Lower lobe of right lung (tissue), 2 donors: ENCODE measurements at regions not wholly inside any gene's neighbourhood (a gene's known extent, or its start where the extent isn't known, plus 50 kb on each side); places are given as distances from the start of the nearest gene placed in this dataset.

Experiments
- ATAC-seq, 2 donors: fragments of 200-7000 bp; cut with Tn5 transposase; one replicate each; pipeline ENCODE4 v1.9.1; 2020 to 2022; ENCODE audit warnings: mild to moderate bottlenecking in 2 of 2, moderate library complexity in 2 of 2
- DNase-seq: peaks from one replicate; pipeline ENCODE4 v3.0.0-alpha.2; 2020
- H3K27ac ChIP-seq: fragments of 200-600 bp; one replicate; pipeline ENCODE4 v1.8.0; 2022
- H3K27me3 ChIP-seq: fragments of 200-600 bp; one replicate; pipeline ENCODE4 v1.8.0; 2022; ENCODE audit warnings: low read depth
- H3K36me3 ChIP-seq: fragments of 200-600 bp; one replicate; pipeline ENCODE4 v1.8.0; 2022; ENCODE audit warnings: mild to moderate bottlenecking
- H3K4me1 ChIP-seq: fragments of 200-600 bp; one replicate; pipeline ENCODE4 v1.8.0; 2022
- H3K4me3 ChIP-seq: fragments of 200-600 bp; one replicate; pipeline ENCODE4 v1.8.0; 2022; ENCODE audit warnings: mild to moderate bottlenecking
- H3K9me3 ChIP-seq: fragments of 200-600 bp; one replicate; pipeline ENCODE4 v1.8.0; 2022
- intact Hi-C: fragments of 100-400 bp; cut with DNase I; formaldehyde crosslinking; loops from one replicate; pipeline ENCODE4 v1.11.0; 2022
- TF ChIP-seq, protein P1 (sequence below): fragments of 200-600 bp; IDR thresholded peaks from one replicate; pipeline ENCODE4 v1.8.0; 2022; ENCODE audit warnings: antibody characterized with exemption, mild to moderate bottlenecking
- donor health status: DM: no; HTN: yes; CAD: no; lungs with severe emphysema.

DNA sequence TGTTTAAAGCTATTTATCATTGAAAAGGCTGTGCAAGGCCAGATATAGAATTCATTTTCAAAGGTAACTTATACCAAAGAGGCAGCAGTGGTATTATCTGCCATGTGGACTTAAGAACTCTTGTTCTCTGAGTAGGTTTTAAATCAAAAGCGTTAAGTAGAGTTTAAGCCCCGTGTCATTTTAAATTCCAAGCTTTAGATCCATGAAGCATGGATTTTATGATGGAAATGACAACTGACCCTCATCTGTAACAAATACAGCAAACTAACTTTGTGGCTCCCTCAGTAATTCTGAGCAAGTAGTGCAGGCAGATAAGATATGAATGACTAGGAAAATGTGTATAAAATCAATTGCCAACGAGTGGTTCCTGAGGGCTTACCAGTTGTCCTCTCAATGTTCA, 247.0 kb downstream of the WDR11 start:
- ATAC-seq (no peak), DNase-seq (no peak)
- intact Hi-C loops: no loop called here
- H3K4me3 ChIP-seq: no peak overlapping the region
- H3K27me3 ChIP-seq: no peaks in the 10 kb centered on the region
- H3K27ac ChIP-seq: no peak overlapping the region
- H3K9me3 ChIP-seq: no peaks in the 10 kb centered on the region
- H3K4me1 ChIP-seq: peaks cover 6% of the 10 kb centered on the region
- H3K36me3 ChIP-seq: no peaks in the 10 kb centered on the region
- TF ChIP-seq, protein P1, sequence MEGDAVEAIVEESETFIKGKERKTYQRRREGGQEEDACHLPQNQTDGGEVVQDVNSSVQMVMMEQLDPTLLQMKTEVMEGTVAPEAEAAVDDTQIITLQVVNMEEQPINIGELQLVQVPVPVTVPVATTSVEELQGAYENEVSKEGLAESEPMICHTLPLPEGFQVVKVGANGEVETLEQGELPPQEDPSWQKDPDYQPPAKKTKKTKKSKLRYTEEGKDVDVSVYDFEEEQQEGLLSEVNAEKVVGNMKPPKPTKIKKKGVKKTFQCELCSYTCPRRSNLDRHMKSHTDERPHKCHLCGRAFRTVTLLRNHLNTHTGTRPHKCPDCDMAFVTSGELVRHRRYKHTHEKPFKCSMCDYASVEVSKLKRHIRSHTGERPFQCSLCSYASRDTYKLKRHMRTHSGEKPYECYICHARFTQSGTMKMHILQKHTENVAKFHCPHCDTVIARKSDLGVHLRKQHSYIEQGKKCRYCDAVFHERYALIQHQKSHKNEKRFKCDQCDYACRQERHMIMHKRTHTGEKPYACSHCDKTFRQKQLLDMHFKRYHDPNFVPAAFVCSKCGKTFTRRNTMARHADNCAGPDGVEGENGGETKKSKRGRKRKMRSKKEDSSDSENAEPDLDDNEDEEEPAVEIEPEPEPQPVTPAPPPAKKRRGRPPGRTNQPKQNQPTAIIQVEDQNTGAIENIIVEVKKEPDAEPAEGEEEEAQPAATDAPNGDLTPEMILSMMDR: no peak

GRCh38 chr10:121098751-121099150, 247.6 kb downstream of the WDR11 start:
- ATAC-seq: no peak
- peaks cover 6% of the 10 kb centered on the region for H3K4me1 ChIP-seq
- H3K36me3 ChIP-seq: no peaks in the 10 kb centered on the region

GRCh38 chr10:121099181-121099580, 248.0 kb downstream of the WDR11 start:
- no peak for ATAC-seq
- peaks cover 6% of the 10 kb centered on the region for H3K4me1 ChIP-seq
- no peak overlapping the region for H3K4me3 ChIP-seq
- H3K27me3 ChIP-seq: no peaks in the 10 kb centered on the region
- H3K36me3 ChIP-seq: no peaks in the 10 kb centered on the region
- intact Hi-C loops: no loop called here
- no peak overlapping the region for H3K27ac ChIP-seq
- DNase-seq: no peak
- no peaks in the 10 kb centered on the region for H3K9me3 ChIP-seq
- TF ChIP-seq, protein P1: no peak

More at GRCh38 chr10:121098751-121099150, 247.6 kb downstream of the WDR11 start:
- Histone ChIP-seq H3K4me3 (no peak overlapping the region), H3K9me3 (no peaks in the 10 kb centered on the region), H3K27ac (no peak overlapping the region), H3K27me3 (no peaks in the 10 kb centered on the region)
- no peak for DNase-seq
- TF ChIP-seq, protein P1: no peak
- intact Hi-C loops: no loop called here

DNA sequence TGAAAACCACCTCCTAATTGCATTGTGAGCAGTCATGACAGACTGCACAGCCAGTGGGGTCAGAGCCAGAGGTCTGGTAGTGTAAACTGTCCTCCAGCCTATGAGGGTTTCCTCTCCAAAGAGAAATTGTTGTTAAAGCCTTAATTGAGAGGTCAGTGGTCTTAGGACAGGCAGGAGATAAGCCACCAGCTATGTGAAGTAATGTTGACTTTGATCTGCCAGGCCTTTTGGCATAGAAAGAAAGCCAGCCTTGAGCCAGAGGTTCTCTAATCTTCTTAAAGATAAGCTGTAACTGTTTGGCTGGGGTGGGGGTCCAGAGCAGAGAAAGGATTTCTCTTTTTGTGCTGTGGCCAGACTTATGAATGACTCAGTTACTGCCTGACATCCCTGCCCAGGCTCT, 248.4 kb downstream of the WDR11 start:
- no peaks in the 10 kb centered on the region for H3K9me3 ChIP-seq
- DNase-seq (no peak), ATAC-seq (no peak)
- TF ChIP-seq, protein P1: no peak
- no peaks in the 10 kb centered on the region for H3K27me3 ChIP-seq
- no peaks in the 10 kb centered on the region for H3K36me3 ChIP-seq
- H3K27ac ChIP-seq: no peak overlapping the region
- peaks cover 3% of the 10 kb centered on the region for H3K4me1 ChIP-seq
- intact Hi-C loops: no loop called here
- no peak overlapping the region for H3K4me3 ChIP-seq

- intact Hi-C loops: no loop called here
- TF ChIP-seq, protein P1: no peak
- no peaks in the 10 kb centered on the region for H3K36me3 ChIP-seq
- H3K27me3 ChIP-seq: no peaks in the 10 kb centered on the region
- H3K4me1 ChIP-seq: no peaks in the 10 kb centered on the region
- no peak overlapping the region for H3K4me3 ChIP-seq
- no peaks in the 10 kb centered on the region for H3K9me3 ChIP-seq
- no peak overlapping the region for H3K27ac ChIP-seq
- no peak for DNase-seq
- no peak for ATAC-seq
Measured at GRCh38 chr10:121101561-121101960, 250.4 kb downstream of the WDR11 start.

DNA sequence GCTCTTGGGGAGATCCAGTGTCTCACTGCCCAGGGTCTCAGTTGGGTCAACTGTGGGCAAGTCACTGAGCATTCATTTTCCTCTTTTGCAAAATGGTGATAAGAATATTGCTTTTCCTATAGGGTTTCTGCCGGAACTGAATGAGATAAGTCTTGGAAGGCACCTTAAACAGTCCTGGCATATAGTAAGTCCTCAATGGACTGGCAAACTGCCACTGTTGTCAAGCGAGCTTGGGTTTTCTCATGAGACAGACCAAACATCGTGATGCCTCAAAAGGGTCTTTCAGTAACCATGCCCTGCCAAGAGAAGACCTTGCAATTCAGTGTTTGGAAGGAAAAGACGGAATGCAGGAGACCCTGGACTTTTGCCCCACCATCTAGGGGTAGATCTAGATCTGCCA, 251.5 kb downstream of the WDR11 start:
- DNase-seq (no peak), ATAC-seq (no peak)
- H3K27me3 ChIP-seq: no peaks in the 10 kb centered on the region
- TF ChIP-seq, protein P1: no peak
- no peaks in the 10 kb centered on the region for H3K9me3 ChIP-seq
- H3K36me3 ChIP-seq: no peaks in the 10 kb centered on the region
- no peak overlapping the region for H3K27ac ChIP-seq
- H3K4me3 ChIP-seq: no peak overlapping the region
- H3K4me1 ChIP-seq: no peaks in the 10 kb centered on the region
- intact Hi-C loops: no loop called here
